Hepatocyte (in vitro differentiated cells): ENCODE measurements at regions not wholly inside any gene's neighbourhood (a gene's known extent, or its start where the extent isn't known, plus 50 kb on each side); places are given as distances from the start of the nearest gene placed in this dataset.

Experiments
- EZH2phosphoT487 ChIP-seq: fragments of 200-600 bp; sonication (generic); IDR thresholded peaks from one replicate; pipeline ENCODE4 v1.6.1; 2018; ENCODE audit warnings: antibody characterized with exemption, mild to moderate bottlenecking, low read depth, moderate library complexity; ENCODE audit not compliant: unreplicated experiment, severe bottlenecking
- TF ChIP-seq, protein P1 (sequence below): fragments of 200-600 bp; sonication (generic); IDR thresholded peaks from 2 replicates; pipeline ENCODE4 v1.5.1; 2016; ENCODE audit warnings: antibody characterized with exemption, mild to moderate bottlenecking; ENCODE audit not compliant: poor library complexity

DNA sequence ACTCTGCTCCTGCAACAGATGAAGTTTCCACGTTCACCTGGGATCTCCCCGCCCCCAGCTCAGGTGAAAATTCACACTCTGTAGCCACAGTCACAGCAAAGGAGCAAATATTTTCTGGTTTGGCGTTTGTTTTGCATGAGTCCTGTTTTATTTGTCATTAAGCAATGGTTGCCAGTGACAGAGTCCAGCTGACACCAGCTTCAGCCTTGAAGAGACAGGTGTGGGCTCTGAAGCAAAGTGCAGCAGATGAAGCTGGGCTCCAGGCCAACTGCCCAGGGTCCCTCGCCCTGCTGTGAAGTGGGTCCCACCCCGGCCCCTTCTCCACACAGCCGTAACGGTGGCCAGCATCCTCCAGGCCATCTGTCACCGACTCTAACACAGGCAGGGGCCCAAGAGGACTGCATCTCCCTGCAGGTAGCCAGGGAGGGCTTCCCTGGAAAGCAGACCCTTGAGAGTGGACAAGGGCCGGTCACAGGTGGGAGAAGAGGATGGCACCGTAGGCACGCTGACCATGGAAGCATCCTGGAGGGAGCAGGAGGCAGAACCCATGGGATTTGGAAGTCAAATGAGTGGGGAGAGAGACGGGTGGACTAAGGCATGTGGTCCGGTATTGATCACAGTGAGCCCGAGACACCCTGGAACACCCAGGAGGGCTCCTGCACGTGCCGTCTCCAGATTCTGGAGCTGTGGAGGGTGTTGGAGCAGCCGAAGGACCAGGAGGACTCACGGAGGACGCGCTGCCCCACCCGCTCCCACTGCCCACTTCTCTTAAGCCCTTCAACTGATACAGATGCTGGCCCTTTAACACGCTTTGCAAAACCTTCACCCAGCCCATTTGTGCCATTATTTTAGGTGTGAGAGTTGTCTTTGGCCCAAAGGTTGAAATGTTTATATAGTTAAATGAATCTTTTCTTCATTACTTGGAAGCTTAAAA lies 294.5 kb downstream of the BRD1 start:
- TF ChIP-seq, protein P1, sequence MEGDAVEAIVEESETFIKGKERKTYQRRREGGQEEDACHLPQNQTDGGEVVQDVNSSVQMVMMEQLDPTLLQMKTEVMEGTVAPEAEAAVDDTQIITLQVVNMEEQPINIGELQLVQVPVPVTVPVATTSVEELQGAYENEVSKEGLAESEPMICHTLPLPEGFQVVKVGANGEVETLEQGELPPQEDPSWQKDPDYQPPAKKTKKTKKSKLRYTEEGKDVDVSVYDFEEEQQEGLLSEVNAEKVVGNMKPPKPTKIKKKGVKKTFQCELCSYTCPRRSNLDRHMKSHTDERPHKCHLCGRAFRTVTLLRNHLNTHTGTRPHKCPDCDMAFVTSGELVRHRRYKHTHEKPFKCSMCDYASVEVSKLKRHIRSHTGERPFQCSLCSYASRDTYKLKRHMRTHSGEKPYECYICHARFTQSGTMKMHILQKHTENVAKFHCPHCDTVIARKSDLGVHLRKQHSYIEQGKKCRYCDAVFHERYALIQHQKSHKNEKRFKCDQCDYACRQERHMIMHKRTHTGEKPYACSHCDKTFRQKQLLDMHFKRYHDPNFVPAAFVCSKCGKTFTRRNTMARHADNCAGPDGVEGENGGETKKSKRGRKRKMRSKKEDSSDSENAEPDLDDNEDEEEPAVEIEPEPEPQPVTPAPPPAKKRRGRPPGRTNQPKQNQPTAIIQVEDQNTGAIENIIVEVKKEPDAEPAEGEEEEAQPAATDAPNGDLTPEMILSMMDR, result no peak
- no peak for TF ChIP-seq EZH2phosphoT487
